HS-27A (cell line): ENCODE measurements at regions not wholly inside any gene's neighbourhood (a gene's known extent, or its start where the extent isn't known, plus 50 kb on each side); places are given as distances from the start of the nearest gene placed in this dataset.

ENCODE experiments used
- DNase-seq: peaks from one replicate; pipeline ENCODE4 v3.0.0-alpha.2; 2012; ENCODE audit warnings: low read depth, missing footprints

DNA sequence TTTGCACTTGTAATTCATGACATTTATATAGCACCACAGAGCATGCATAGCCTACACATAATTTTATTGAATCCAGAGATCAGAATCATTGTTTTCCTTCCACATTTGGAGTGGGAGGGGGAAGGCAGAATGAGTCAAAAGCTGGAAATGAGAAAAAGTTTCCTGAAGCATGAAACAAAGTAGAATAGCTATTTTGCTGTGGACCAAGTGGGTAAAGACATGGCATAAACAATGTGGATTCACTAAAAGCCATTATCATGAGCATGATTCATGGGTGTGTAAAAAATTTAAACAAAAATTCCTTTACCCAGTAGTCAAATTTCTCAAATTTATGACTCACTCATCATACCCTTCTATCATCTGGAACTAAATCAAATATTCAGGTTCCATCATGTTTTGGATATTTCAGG, 97.9 kb downstream of the YIPF5 start:
- DNase-seq = peak; percentile 66

DNA sequence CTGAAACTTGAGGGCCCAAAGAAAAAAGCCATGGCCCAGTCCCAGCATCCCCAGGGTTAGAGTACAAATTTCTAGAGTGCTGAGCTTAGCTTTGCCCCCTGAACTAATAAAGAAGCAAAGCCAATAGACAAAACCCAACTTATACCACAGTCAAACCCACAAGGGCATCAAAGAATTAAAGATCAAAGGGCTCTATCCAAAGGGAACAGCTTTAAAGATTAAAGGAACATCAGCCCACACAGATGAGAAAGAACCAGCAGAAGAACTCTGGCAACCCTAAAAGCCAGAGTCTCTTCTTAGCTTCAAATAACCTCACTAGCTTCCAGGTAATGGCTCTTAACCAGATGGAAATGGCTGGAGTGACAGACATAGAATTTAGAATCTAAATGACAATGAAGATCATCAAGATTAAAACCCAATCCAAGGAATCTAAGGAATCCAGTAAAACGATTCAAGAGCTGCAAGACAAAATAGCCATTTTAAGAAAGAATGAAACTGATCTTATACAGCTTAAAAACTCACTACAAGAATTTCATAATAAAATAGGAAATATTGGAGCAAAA, 93.9 kb downstream of the YIPF5 start:
- DNase-seq = no peak

DNA sequence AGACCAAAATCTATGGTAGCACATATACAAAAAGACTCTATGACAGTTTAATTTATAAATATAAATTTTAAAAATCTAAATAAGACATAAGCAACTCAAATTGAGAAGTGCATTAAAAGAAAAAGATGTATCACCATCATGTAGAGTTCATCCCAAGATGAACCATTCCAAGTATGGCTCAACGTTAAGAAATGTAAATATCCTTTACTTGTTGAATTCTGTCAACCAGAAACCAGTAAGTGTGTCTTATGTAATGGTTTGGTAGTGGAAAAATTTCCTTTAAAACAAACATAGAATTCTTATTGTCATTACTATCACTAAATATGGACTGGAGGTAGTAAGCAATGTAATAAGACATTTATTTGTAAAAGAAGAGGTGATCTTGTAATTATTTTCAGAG, 87.3 kb downstream of the YIPF5 start:
- DNase-seq = no peak

DNA sequence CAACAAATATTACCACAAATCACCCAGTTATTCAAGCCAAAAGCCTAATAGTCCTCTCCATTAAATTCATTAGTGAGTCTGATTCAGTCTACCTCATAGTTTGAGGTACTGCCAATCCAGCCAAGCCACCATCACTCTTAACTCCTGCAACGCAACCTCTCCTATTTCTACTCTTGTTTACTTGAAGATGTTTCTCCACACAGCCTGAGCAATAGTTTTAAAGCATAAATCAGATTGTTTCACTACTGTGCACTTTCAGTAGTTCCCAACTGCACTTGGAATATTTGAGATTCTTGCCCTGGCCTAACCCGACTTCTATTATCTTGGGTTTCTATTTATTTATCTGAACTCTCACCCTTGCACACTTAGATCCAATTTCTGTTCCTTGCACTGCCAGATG, 85.5 kb downstream of the YIPF5 start:
- DNase-seq = no peak

DNA sequence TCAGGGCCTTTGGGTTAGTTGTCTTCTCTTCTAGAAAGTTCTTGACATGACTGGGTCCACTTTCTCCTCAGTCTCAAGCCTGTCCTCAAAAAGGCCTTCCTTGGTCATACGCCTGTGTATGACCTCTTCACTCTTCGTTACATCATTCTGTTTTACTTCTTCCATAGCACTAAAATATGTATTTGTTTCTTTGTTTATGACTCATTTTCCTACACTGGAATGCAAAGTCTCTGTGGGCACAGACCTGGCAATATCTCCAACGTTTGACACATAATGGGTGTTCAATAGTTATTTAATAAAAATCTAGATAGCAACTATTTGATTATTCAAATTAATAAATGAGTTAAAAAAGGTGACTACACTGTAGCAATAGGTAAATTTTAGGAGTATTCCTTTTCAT, 85.1 kb downstream of the YIPF5 start:
- no peak for DNase-seq

DNA sequence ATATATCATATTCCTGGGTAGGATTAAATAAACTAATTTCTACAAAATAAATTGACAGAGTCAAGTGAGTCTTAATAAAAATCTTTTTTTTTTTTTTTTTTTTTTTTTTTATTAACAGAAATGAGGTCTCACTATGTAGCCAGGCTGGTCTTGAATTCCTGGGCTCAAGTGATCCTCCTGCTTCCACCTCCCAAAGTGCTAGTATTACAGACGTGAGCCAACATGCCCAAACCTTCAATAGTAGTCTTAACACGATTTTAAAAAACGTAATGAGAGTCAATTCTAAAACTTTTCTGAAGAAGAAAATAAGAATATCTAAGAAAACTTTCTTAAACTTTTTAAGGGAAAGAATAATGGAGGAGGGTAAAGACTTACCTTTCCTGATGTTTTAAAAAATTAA, 84.2 kb downstream of the YIPF5 start:
- DNase-seq = no peak

DNA sequence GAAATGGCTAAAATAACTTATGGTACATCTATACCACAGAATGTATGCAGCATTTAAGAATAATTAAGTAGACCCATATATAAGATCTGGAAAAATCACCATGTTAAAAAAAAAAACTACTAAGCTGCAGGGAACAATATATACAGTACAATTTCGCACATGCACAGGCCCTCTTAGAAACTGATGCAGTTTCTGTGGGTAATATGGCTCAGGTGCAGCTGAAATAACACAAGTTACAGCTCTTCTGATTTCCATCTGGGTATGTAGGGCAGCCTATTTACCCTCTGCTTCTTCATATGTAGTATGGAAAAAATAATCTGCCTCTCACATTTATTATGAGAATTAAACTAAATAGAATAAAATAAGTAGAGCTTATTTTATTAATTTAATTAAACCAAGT, 82.9 kb downstream of the YIPF5 start:
- DNase-seq = no peak

DNA sequence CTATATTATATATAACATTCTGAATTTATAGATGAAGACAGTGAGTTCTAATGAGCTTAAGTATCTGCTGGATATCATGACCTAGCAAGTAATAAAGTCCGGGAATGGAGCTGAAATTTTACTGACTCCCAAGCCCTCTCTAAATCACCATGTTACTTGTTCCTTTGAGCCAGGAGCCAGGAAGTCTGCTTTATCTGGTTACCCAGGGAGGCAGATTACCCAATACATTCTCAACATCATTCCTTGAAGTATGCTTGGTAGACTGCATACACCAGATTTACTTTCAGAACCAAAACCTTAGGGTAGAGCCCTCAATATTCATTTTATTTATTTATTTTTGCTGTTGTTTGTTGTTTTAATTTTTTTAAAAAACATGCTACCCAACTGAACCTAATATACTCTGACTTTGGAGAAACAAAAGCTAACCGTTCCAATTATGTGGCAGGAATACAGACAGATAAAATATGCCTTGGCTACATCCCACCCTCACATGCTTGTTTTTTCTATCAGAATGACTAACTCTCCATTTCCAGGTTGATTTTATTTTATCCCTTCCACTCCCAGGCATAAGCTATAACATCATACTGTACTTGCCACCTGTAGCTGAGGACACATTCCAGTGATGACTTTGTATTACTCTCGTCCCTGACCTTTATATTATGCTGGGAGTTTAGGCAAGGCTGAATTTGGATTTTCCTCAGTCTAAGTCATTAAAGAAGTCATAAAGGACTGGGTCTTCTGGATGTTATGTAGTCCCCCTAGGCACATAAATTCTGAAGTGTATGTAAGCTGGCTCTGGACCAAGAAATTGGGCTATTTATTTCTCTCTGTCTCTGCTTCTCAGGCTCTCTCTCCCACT, 82.0 kb downstream of the YIPF5 start:
- no peak for DNase-seq

DNA sequence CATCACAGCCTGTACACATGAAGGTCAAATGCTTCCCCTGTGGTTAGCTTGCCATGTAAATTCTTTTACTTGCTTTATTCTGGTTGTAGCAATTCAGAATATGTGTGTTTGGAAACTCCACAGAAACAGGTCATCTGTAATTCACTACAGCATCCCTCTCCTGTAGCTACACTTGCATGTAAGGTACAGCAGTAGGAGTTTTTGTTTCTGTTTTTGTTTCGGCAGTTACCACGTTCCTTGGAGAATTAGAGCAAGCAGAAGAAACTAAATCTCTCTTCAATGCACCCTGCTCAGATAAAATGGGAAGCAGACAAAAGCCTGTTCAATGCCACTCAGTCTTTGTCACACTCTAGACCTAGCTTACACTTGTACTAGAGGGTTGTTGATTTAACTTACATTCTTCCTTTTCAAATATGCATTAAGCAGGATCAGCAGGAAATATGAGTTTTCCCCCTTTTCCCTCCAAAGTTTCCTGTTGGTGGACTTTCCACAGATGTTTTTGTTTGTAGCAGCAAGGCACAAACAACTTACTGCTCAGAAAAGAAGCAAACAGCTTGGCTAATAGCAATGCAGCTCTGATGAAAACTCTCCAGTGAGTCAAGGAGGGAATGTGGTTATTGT, 80.9 kb downstream of the YIPF5 start:
- DNase-seq = no peak

DNA sequence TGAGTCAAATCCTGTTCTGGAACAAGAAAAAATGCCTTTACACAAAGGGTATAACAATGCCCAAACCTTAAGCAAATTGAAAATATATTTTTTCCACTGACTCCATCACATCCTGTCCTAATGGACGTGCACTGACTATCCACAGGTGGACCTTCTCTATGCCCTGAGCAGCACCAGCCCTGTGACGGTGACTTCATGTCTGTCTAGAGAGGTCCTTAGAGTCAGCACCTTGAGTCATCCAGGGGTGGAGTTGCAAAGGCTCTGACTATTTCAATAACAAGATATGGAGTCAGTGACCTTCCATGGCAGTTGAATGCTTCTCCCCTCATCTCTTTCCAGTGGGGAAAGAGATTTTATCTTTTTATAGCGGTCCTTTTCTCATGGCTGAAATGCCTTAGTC, 78.0 kb downstream of the YIPF5 start:
- DNase-seq = no peak

DNA sequence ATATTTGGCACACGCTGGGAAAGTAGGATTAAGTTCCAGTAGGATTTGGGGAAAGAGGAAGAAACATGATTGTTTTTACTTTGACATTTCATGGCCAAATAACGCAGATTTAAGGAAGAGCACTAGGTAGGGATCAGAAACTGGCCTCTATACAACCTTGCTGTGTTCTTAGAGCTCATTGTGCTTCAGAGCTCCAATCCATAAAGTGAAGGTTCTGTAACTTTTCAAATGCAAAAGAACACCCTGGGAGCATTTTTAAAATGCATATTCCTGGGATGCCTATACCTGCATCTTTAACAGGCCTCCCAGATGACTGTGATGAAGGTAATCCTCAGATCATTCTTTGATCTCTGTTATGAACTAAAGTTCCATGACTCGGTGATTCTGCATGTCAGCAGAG, 77.1 kb downstream of the YIPF5 start:
- DNase-seq = no peak

DNA sequence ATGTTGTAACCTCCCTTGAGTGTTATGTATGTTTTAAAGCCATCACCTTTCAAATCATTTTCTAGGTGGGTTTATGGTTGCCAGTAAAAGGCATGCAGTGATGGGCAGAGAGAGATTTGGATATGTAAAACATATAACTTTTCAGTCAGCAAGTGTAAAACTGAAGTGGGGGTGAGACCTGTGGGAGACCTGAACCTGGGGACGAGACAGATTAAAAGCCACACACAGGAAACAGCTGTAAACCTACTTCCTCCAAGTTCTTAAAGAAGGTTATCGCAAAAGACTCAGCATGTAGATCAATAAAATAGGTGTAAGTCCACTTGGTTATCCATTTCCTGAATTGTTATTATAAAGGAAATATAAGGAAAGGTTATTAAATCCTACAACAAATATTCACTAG, 76.6 kb downstream of the YIPF5 start:
- DNase-seq = no peak

DNA sequence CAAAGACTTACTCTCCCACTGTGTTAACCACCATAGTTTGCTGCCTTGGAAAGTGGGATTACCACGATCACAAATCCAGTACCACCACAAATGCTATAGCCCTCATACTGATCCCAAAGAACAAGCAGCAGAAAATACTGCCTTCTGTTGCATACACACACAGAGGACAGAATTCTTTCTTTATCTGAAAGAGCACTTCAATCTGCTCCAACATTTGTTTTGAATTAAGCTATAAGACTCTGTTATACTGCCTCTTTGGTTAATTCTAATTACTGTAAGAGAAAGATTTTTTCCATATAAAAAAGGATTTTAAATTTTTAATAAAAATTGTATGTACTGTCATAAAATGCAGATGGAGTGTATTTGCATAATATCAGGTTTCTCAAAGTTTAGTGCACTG, 69.8 kb downstream of the YIPF5 start:
- no peak for DNase-seq

DNA sequence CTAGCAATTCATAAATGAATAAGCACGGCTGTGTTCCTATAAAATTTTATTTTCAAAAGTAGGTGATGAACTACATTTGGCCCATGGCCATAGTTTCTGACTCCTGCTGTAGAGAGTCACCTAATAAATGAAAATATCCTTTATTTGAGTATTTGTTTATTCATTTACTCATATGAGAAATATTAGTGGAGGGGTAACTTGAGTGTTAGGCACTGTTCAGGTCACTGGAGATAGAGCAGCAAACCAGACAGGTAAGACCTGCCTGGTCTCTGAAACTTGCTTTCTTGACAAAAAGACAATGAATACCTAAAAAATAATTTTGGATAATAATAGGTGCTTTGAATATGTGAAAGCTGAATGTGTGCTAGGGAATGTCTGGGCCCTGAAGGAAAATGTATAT, 68.8 kb downstream of the YIPF5 start:
- no peak for DNase-seq

DNA sequence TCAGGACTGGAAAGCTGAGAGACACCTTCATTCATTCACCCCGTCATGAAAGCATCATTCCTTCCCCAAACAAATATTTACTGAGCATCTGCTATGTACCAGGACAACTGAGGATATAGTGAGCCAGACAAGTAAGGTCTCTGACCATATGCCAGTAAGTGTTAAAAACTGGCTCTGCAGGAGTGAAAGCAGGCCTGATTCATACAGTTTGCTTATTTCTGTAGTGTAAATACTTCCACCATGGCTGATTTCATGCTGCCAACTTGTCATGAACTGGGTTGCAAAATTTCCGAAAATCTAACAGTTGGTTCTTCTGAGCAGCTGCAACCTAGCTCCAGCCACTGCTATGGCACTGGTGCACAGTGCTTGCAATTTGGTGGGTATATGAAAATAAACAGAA, 68.1 kb downstream of the YIPF5 start:
- no peak for DNase-seq

DNA sequence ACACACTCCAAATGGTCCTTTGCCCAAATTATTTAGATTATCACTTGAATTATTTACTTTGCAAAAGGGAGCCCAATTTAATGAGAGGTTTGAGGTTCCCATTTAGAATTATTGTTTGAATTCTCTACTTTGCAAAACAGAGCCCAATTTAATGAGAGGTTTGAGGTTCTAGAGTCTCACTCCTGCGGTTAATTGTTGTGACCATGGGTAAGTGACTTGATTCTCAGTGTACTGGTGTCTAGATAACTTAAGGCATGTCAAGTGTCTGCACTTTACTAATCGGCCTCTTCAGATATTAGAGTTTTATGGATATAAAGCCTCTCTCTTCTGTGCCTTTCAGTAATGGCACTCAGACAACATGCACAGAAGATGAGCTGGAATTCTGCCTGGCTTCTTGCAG, 67.5 kb downstream of the YIPF5 start:
- DNase-seq = no peak

DNA sequence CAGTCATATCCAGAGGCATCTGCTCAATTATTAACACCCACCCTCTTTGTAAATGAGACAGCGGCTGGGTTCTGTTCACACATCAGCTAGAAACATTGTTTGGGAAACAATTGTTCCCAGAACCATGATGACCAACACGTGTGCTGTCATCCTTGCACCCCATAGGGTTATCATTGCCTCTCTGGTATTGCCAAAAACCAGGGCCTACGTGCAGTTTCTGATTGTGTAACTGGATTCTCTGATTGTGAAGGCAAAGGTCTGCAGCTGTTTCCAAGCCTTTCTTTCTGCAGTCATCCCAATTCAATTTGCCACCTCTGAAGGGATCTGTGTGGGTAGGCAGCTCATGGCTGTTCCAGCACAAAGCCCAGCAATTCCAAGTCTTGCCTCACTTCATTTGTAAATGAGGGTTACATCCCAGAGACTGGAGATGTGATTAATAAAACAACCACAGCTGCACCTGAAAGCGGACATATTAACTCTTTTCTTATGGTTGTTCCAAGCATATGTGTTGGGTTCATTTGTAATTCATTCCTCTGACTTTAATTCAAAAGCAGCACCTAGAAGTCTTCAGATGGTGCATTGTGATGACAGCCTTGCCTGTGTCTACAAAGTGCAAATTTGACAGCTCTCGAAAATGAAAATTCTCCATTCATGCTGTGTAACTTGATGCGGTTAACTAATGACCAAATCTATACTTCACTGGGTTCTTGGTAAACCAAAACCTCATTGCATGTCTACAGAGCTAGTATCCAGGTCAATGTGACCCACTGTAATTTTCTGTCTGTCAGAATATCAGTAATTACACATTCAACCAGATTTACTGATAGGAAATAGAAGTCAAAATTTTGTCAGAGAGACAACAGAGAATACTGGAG, 66.6 kb downstream of the YIPF5 start:
- DNase-seq = no peak

DNA sequence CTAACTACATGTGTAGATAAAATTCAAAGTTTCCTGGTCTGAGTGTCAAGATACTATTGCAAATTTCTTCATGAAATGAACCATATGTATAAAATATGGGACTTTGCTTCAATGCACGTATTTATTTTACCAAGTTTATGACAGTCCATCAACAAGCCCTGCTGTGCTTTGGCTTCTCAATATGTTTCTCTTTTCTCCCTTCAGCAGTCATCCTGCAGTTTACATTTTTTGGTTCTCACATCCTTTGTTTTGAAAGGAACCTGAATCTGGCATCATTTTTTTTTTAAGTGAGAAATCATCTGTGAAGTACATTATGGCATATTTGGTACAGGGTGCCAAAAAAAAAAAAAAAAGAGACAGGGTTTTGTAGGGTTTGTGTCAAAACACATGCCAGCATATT, 65.1 kb downstream of the YIPF5 start:
- DNase-seq = no peak

DNA sequence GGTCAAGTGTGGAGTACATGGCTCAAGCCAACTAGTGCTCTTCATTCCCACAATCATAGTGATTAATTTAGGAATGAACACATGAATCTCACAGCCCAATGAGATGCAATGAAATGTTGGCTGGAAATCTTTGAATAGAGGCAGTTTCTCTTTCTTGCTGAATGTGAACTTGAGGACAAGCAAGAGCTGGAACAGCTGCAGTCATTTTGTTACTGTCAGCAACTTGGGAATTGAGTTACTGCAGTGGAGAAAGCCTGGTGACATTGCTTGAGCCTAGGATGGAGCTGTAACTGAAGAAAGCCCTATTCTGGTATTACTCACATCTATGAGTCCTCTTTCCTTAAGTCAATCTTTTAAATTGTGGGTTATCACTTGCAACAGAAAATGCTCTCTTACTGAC, 62.3 kb downstream of the YIPF5 start:
- no peak for DNase-seq
